H9 (cell line): ENCODE measurements at regions not wholly inside any gene's neighbourhood (a gene's known extent, or its start where the extent isn't known, plus 50 kb on each side); places are given as distances from the start of the nearest gene placed in this dataset.

Source experiments
- DNase-seq: peaks from one replicate; pipeline ENCODE4 v3.0.0-alpha.2; 2017
- H2AFZ ChIP-seq: one replicate; pipeline ENCODE4 v1.6.1; 2013; ENCODE audit warnings: mild to moderate bottlenecking, low read length, control low read depth, moderate library complexity
- H2AK5ac ChIP-seq: 2 replicates; pipeline ENCODE4 v1.6.1; 2013; ENCODE audit warnings: low read length, control low read depth, mixed read lengths; ENCODE audit not compliant: insufficient read length
- H2BK120ac ChIP-seq: one replicate; pipeline ENCODE4 v1.6.1; 2013; ENCODE audit warnings: low read depth, mild to moderate bottlenecking, low read length, control low read depth, inconsistent platforms; ENCODE audit not compliant: poor library complexity, severe bottlenecking
- H2BK12ac ChIP-seq: 2 replicates; pipeline ENCODE4 v1.6.1; 2013; ENCODE audit warnings: low read length, control low read depth, mixed read lengths, low read depth; ENCODE audit not compliant: insufficient read length
- H2BK15ac ChIP-seq: 2 replicates; pipeline ENCODE4 v1.6.1; 2013; ENCODE audit warnings: low read depth, low read length, control low read depth
- H2BK20ac ChIP-seq: one replicate; pipeline ENCODE4 v1.6.1; 2013; ENCODE audit warnings: low read depth, mild to moderate bottlenecking, low read length, control low read depth, inconsistent platforms; ENCODE audit not compliant: poor library complexity, severe bottlenecking
- H2BK5ac ChIP-seq: 2 replicates; pipeline ENCODE4 v1.6.1; 2013; ENCODE audit warnings: low read length, control low read depth, mixed read lengths; ENCODE audit not compliant: insufficient read length
- H3K14ac ChIP-seq: 2 replicates; pipeline ENCODE4 v1.6.1; 2013; ENCODE audit warnings: low read length, control low read depth; ENCODE audit not compliant: insufficient read depth
- H3K18ac ChIP-seq: 2 replicates; pipeline ENCODE4 v1.6.1; 2013; ENCODE audit warnings: low read depth, mild to moderate bottlenecking, mixed read lengths, low read length, control low read depth; ENCODE audit not compliant: insufficient read length
- H3K23ac ChIP-seq: 2 replicates; pipeline ENCODE4 v1.6.1; 2013; ENCODE audit warnings: low read length, control low read depth, mixed read lengths, low read depth; ENCODE audit not compliant: insufficient read length
- H3K23me2 ChIP-seq: 2 replicates; pipeline ENCODE4 v1.6.1; 2013; ENCODE audit warnings: low read depth, mild to moderate bottlenecking, mixed read lengths, low read length, control low read depth; ENCODE audit not compliant: insufficient read length, poor library complexity, severe bottlenecking
- H3K27ac ChIP-seq: 2 replicates; pipeline ENCODE4 v1.5.1; 2013; ENCODE audit warnings: low read length, control low read depth, mixed read lengths, low read depth; ENCODE audit not compliant: insufficient read length
- H3K27me3 ChIP-seq: 2 replicates; pipeline ENCODE4 v1.6.1; 2013; ENCODE audit warnings: low read length, control low read depth, inconsistent platforms; ENCODE audit not compliant: insufficient read depth
- H3K4ac ChIP-seq: 2 replicates; pipeline ENCODE4 v1.6.1; 2013; ENCODE audit warnings: low read depth, mild to moderate bottlenecking, control low read depth, inconsistent platforms, low read length, moderate library complexity
- H3K4me1 ChIP-seq: 2 replicates; pipeline ENCODE4 v1.6.1; 2013; ENCODE audit warnings: low read length, control low read depth, inconsistent platforms; ENCODE audit not compliant: insufficient read depth
- H3K4me2 ChIP-seq: 2 replicates; pipeline ENCODE4 v1.6.1; 2013; ENCODE audit warnings: low read length, control low read depth, mixed read lengths; ENCODE audit not compliant: insufficient read length, insufficient read depth
- H3K56ac ChIP-seq: 2 replicates; pipeline ENCODE4 v1.6.1; 2013; ENCODE audit warnings: low read depth, mild to moderate bottlenecking, mixed read lengths, low read length, control low read depth; ENCODE audit not compliant: insufficient read length
- H3K79me1 ChIP-seq: 2 replicates; pipeline ENCODE4 v1.6.1; 2013; ENCODE audit warnings: low read depth, mild to moderate bottlenecking, moderate library complexity, low read length, control low read depth, inconsistent platforms; ENCODE audit not compliant: insufficient read depth, poor library complexity, severe bottlenecking
- H3K79me2 ChIP-seq: 2 replicates; pipeline ENCODE4 v1.6.1; 2013; ENCODE audit warnings: low read length, control low read depth, inconsistent platforms; ENCODE audit not compliant: insufficient read depth
- H3K9ac ChIP-seq: 2 replicates; pipeline ENCODE4 v1.6.1; 2013; ENCODE audit warnings: low read length, control low read depth, mixed read lengths; ENCODE audit not compliant: insufficient read length; ENCODE audit errors: extremely low read depth
- H3K9me3 ChIP-seq: one replicate; pipeline ENCODE4 v1.6.1; 2013; ENCODE audit warnings: low read depth, low read length, inconsistent platforms; ENCODE audit not compliant: control insufficient read depth
- H3T11ph ChIP-seq: one replicate; pipeline ENCODE4 v1.6.1; 2013; ENCODE audit warnings: mild to moderate bottlenecking, low read length, control low read depth, inconsistent platforms
- H4K20me1 ChIP-seq: one replicate; pipeline ENCODE4 v1.6.1; 2013; ENCODE audit not compliant: control insufficient read depth, insufficient read length, insufficient read depth
- H4K5ac ChIP-seq: 2 replicates; pipeline ENCODE4 v1.6.1; 2013; ENCODE audit warnings: low read depth, mild to moderate bottlenecking, mixed read lengths, low read length, control low read depth; ENCODE audit not compliant: insufficient read length
- H4K8ac ChIP-seq: replicated peaks from 2 replicates; pipeline ENCODE4 v1.6.1; 2013; ENCODE audit warnings: low read length, control low read depth, mixed read lengths, low read depth; ENCODE audit not compliant: insufficient read length
- H4K91ac ChIP-seq: 2 replicates; pipeline ENCODE4 v1.6.1; 2013; ENCODE audit warnings: low read depth, mild to moderate bottlenecking, moderate library complexity, mixed read lengths, low read length, control low read depth; ENCODE audit not compliant: insufficient read length
- H3K27ac Mint-ChIP-seq, 3 experiments: 2 replicates in 2 of 3; 3 replicates in 1 of 3; pipeline ENCODE4 v1.8.0; 2020 to 2021; ENCODE audit warnings: mixed read lengths in 3 of 3, mild to moderate bottlenecking in 1 of 3, moderate library complexity in 1 of 3
- H3K27me3 Mint-ChIP-seq: 2 replicates; pipeline ENCODE4 v1.8.0; 2021; ENCODE audit warnings: low read depth, mild to moderate bottlenecking, moderate library complexity, mixed read lengths
- H3K36me3 Mint-ChIP-seq, 3 experiments: 2 replicates in 2 of 3; 3 replicates in 1 of 3; pipeline ENCODE4 v1.8.0; 2020 to 2021; ENCODE audit warnings: low read depth in 3 of 3, mixed read lengths in 3 of 3; ENCODE audit not compliant: insufficient read depth in 1 of 3
- H3K4me1 Mint-ChIP-seq, 2 experiments: 2 replicates each; pipeline ENCODE4 v1.8.0; 2020; ENCODE audit warnings: mixed read lengths in 2 of 2
- H3K4me3 Mint-ChIP-seq, 2 experiments: 2 replicates in 1 of 2; 3 replicates in 1 of 2; pipeline ENCODE4 v1.8.0; 2020 to 2021; ENCODE audit warnings: mild to moderate bottlenecking in 2 of 2, mixed read lengths in 2 of 2, moderate library complexity in 1 of 2
- H3K9me3 Mint-ChIP-seq, 2 experiments: 2 replicates in 1 of 2; 3 replicates in 1 of 2; pipeline ENCODE4 v1.8.0; 2020; ENCODE audit warnings: mild to moderate bottlenecking in 2 of 2, mixed read lengths in 2 of 2, moderate library complexity in 1 of 2
- WGBS: extraction: QIAGEN DNeasy Blood & Tissue Kit; methylation state at CpG from one replicate; pipeline ENCODE4 v1.1.7; 2013; ENCODE audit warnings: missing lambda C conversion rate, low lambda C conversion rate, mixed read lengths; ENCODE audit not compliant: insufficient read length; ENCODE audit errors: extremely low coverage; 5-methylcytosine and 5-hydroxymethylcytosine counted together
- TF ChIP-seq, protein P1 (sequence below): fragments of 200-600 bp; sonication (generic); conservative IDR thresholded peaks from 3 replicates; pipeline ENCODE4 v1.8.0; 2021; ENCODE audit warnings: antibody characterized with exemption, mild to moderate bottlenecking

DNA sequence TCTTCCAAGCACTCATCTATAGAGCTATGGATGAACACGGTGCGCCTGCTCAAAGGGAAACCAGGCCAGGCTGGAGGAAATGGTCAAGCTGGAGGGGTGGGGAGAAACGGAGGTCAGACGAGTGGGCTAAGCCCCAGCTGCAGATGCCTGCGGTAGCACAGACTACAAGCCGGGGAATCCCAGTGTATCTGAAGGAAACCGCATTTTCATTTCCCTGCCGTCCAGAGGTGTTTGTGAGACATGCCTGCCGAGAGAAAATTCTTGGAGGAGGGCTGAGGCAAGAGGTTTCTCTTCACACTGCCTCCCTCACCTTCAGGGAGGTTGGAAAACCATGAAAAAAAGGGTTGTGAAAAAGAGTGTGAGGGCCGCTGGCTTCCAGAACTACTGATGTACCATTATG is 102.0 kb upstream of the FOXN3 start:
- no peak overlapping the region; the same call in 1 of the 2 replicates for H3K14ac ChIP-seq
- no peak overlapping the region for H2AK5ac ChIP-seq
- H3K23me2 ChIP-seq, result no peaks in the 10 kb centered on the region
- no peak overlapping the region for H2BK12ac ChIP-seq
- H4K91ac ChIP-seq, result no peak overlapping the region
- no peaks in the 10 kb centered on the region for H4K20me1 ChIP-seq
- no peak overlapping the region for H4K8ac ChIP-seq
- H3K4me2 ChIP-seq, result no peak overlapping the region
- Mint-ChIP-seq H3K27ac (peak overlapping the region; percentile 20 to 80 (median 38); a peak in 6 of 7 replicates), H3K36me3 (peaks cover 21 to 30% (median 28%) of the 10 kb centered on the region in 3 experiments), H3K4me3 (no peak overlapping the region), H3K9me3 (peaks cover 5 to 16% of the 10 kb centered on the region in 2 experiments; a peak in 3 of 5 replicates), H3K4me1 (peaks cover 11 to 15% of the 10 kb centered on the region in 2 experiments), H3K27me3 (no peaks in the 10 kb centered on the region)
- no peak overlapping the region for H2BK15ac ChIP-seq
- peaks cover 4% of the 10 kb centered on the region for H3K79me1 ChIP-seq
- no peak overlapping the region for H2BK120ac ChIP-seq
- H2AFZ ChIP-seq, result no peak overlapping the region
- WGBS, result no CpG with 5 or more reads among the region's 10 CpGs
- peaks cover 3% of the 10 kb centered on the region; the same call in 1 of the 2 replicates for H3K79me2 ChIP-seq
- no peaks in the 10 kb centered on the region for H3K4me1 ChIP-seq
- no peak overlapping the region for H3K18ac ChIP-seq
- no peak overlapping the region for H2BK20ac ChIP-seq
- TF ChIP-seq, protein P1, sequence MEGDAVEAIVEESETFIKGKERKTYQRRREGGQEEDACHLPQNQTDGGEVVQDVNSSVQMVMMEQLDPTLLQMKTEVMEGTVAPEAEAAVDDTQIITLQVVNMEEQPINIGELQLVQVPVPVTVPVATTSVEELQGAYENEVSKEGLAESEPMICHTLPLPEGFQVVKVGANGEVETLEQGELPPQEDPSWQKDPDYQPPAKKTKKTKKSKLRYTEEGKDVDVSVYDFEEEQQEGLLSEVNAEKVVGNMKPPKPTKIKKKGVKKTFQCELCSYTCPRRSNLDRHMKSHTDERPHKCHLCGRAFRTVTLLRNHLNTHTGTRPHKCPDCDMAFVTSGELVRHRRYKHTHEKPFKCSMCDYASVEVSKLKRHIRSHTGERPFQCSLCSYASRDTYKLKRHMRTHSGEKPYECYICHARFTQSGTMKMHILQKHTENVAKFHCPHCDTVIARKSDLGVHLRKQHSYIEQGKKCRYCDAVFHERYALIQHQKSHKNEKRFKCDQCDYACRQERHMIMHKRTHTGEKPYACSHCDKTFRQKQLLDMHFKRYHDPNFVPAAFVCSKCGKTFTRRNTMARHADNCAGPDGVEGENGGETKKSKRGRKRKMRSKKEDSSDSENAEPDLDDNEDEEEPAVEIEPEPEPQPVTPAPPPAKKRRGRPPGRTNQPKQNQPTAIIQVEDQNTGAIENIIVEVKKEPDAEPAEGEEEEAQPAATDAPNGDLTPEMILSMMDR, result no peak
- no peak overlapping the region for H3K4ac ChIP-seq
- H2BK5ac ChIP-seq, result no peak overlapping the region
- no peaks in the 10 kb centered on the region for H3K9me3 ChIP-seq
- H3K27me3 ChIP-seq, result no peaks in the 10 kb centered on the region
- no peak overlapping the region for H4K5ac ChIP-seq
- no peak overlapping the region for H3K23ac ChIP-seq
- no peak overlapping the region for H3K56ac ChIP-seq
- no peak overlapping the region for H3T11ph ChIP-seq
- H3K27ac ChIP-seq, result no peak overlapping the region
- no peak overlapping the region for H3K9ac ChIP-seq
- no peak for DNase-seq
